ENCODE measurements at regions not wholly inside any gene's neighbourhood (a gene's known extent, or its start where the extent isn't known, plus 50 kb on each side); places are given as distances from the start of the nearest gene placed in this dataset.
"Not testable (repeated sequence)": the region's sequence is repeated elsewhere in the genome, so short reads cannot be mapped to it uniquely, and the experiment has no call there.

DNA sequence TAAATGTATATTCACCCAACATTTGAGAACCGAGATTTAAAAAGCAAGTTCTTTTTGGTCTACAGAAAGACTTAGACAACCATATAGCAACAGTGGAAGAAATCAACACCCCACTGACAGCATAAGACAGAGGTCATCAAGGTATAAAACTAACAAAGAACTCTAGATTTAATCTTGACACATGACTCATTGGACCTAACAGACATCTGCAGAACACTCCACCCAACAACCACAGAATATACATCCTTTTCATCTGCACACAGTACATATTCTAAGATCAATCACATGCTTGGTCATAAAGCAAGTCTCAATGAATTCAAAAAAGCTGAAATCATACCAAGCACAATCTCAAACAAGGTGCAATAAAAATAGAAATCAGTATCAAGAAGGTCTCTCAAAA is 65.8 kb downstream of the SPIN4 start:
- in situ Hi-C loops (cut with MboI; ENCODE audit: low pct_unique_long_range_greater_than_20kb, low sequenced_read_pairs) = no loop called here
- DNase-seq = no peak

DNA sequence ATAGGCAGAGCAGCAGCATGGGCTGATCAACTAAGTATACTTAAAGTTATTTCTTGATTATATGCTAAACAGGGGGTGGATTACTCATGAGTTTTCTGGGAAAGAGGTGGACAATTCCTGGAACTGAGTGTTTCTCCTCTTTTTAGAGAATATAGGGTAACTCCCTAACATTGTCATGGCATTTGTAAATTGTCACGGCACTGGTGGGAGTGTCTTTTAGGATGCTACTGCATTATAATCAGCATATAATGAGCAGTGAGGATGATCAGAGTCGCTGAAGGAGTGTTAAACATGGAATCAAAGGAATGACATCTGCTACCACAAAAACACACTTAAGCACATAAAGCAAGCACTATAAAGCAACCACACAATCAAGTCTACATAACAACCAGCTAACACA is 66.5 kb downstream of the SPIN4 start:
- no peak for DNase-seq
- in situ Hi-C loops (cut with MboI; ENCODE audit: low pct_unique_long_range_greater_than_20kb, low sequenced_read_pairs) = no loop called here

GRCh38 chrX:63283348-63283747 is 67.8 kb downstream of the SPIN4 start:
- in situ Hi-C loops (cut with MboI; ENCODE audit: low pct_unique_long_range_greater_than_20kb, low sequenced_read_pairs) = no loop called here
- peak; percentile 83 for DNase-seq

DNA sequence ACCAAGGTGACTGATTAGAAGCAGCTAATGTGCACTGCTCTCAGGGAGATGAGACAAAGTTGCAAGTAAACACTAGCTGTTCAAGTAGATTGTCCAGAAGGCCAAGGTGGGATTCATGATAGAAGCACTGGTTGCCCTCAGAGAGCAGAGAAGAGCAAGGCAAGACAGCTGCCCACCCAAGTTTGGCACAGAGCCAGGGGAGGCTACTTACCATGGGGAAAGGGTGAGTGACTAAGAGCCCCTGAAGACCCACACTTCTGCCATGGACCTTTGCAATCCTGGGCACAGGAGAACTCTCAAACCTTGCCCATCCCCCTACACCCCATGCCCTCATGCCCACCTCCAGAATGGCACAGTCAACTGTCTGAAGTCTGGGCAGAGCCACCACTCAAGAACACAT is 68.3 kb downstream of the SPIN4 start:
- in situ Hi-C loops (cut with MboI; ENCODE audit: low pct_unique_long_range_greater_than_20kb, low sequenced_read_pairs) = no loop called here
- peak; percentile 32 for DNase-seq

DNA sequence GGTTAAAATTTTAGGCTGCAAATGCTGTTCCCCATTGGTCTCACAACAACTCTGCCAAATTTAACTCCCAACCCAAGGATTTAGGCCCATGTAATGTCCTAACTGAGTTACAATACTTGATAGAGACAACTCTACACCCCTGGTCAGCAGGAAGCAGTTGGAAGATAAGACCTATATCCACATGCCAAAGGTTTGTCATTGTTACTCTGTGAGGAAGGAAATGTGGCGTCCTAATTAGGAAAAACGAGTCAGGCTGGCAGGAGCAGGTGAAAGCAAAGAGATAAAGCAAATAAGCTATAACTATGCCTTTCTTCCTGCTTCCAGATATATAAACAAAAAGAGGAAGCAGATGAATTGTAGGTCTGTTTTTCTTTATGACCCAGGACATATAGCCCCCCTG is 69.1 kb downstream of the SPIN4 start:
- DNase-seq = peak; percentile 74
- in situ Hi-C loops (cut with MboI; ENCODE audit: low pct_unique_long_range_greater_than_20kb, low sequenced_read_pairs) = no loop called here

DNA sequence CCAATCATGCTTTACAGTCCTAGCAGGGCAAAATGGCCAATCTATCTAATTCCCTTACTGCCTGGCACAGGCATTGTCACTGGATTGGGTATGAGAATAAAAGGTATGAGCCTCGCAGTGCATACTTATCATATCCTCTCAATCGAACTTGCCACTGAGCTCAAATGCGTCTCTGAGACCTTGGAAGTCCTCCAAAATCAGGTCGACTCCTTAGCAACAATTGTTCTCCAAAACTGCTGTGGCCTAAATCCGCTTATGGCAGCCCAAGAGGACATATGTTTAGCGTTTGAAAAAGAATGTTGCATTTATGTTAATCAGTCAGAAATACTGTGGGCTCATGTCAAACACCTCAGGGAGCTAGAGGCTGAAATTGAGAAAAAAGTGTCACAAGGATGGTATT is 69.7 kb downstream of the SPIN4 start:
- DNase-seq = no peak
- in situ Hi-C loops (cut with MboI; ENCODE audit: low pct_unique_long_range_greater_than_20kb, low sequenced_read_pairs) = no loop called here

DNA sequence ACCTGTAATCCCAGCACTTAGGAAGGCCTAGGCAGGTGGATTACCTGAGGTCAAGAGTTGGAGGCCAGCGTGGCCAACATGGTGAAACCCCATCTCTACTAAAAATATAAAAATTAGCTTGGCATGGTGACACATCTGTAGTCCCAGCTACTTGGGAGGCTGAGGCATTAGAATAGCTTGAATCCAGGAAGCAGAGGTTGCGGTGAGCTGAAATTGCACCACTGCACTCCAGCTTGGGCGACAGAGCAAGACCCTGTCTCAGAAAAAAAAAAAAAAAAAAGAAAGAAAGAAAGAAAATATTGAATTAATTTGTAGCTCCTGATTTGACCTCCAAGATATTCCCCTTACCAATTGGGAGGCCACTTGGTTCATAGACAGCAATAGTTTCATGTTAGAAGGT is 73.7 kb downstream of the SPIN4 start:
- DNase-seq; in situ Hi-C loops (cut with MboI; ENCODE audit: low pct_unique_long_range_greater_than_20kb, low sequenced_read_pairs): not testable (repeated sequence)

GRCh38 chrX:63275127-63275526 is 76.0 kb downstream of the SPIN4 start:
- in situ Hi-C loops (cut with MboI; ENCODE audit: low pct_unique_long_range_greater_than_20kb, low sequenced_read_pairs) = no loop called here
- peak; percentile 74 for DNase-seq

GRCh38 chrX:63270873-63271272 is 80.3 kb downstream of the SPIN4 start:
- no peak for DNase-seq
- in situ Hi-C loops (cut with MboI; ENCODE audit: low pct_unique_long_range_greater_than_20kb, low sequenced_read_pairs) = no loop called here

- no peak for DNase-seq
- in situ Hi-C loops (cut with MboI; ENCODE audit: low pct_unique_long_range_greater_than_20kb, low sequenced_read_pairs) = no loop called here
Measured at GRCh38 chrX:63258144-63258543, 93.0 kb downstream of the SPIN4 start.

GRCh38 chrX:63250253-63250868 is 100.8 kb downstream of the SPIN4 start:
- in situ Hi-C loops (cut with MboI; ENCODE audit: low pct_unique_long_range_greater_than_20kb, low sequenced_read_pairs) = no loop called here
- peak; percentile 85 for DNase-seq

DNA sequence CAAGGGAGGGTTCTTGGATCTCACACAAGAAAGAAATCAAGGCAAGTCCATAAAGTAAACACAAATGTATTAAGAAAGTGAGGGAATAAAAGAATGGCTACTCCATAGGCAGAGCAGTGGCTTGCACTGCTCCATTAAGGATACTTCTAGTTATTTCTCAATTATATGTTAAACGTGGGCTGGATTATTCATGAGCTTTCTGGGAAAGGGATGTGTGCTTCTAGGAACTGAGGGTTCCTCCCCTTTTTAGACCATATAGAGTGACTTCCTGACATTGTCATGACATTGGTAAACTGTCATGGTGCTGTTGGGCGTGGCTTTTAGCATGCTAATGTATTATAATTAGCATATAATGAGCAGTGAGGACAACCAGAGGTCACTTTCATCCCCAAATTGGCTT is 108.4 kb downstream of the SPIN4 start:
- in situ Hi-C loops (cut with MboI; ENCODE audit: low pct_unique_long_range_greater_than_20kb, low sequenced_read_pairs); DNase-seq: not testable (repeated sequence)

GRCh38 chrX:63235963-63236362 is 115.2 kb downstream of the SPIN4 start:
- in situ Hi-C loops (cut with MboI; ENCODE audit: low pct_unique_long_range_greater_than_20kb, low sequenced_read_pairs) = not testable (repeated sequence)

DNA sequence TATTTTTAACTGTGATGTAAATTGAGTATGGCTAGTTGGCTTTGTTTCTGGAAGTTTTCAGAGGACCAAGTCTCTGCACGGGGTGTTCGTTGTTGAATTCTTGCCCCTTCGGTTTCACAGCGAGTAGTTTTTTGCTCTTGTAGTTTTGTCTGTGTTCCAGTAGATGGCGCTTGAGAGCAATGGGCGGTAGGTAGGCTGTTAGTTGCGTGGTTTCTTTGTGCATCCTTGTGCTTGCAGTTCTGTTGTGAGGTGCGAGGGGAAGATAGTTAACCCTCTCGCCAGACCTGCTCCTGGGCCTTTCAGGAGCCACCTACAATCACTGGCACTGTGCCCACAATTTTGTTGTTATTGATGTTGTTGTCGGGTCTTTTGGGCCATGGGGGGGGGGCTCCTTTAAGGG is 118.1 kb downstream of the SPIN4 start:
- in situ Hi-C loops (cut with MboI; ENCODE audit: low pct_unique_long_range_greater_than_20kb, low sequenced_read_pairs) = not testable (repeated sequence)

More at GRCh38 chrX:63235963-63236362, 115.2 kb downstream of the SPIN4 start:
- DNase-seq = not testable (repeated sequence)

GRCh38 chrX:63218202-63218601 is 132.9 kb downstream of the SPIN4 start:
- DNase-seq; in situ Hi-C loops (cut with MboI; ENCODE audit: low pct_unique_long_range_greater_than_20kb, low sequenced_read_pairs): not testable (repeated sequence)

More for the DNA sequence above, 118.1 kb downstream of the SPIN4 start:
- DNase-seq = not testable (repeated sequence)

DNA sequence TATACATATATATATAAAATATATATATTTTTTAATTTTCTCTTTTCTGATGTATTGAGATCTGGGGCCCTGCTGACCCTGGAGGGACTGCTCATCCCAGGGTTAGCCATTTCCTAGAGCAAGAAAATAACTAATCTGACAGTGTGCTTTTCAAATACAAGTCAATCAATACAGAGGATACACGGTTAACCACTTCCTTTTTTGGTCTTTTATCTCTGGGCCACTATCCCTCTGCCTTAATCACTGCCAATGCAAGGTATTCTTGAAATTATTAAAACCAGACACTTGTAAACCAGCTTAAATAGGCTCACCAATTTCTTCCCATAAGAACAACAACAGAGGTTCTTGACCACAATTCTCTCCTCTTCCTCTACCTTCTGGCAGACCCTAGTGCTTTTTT is 133.6 kb downstream of the SPIN4 start:
- in situ Hi-C loops (cut with MboI; ENCODE audit: low pct_unique_long_range_greater_than_20kb, low sequenced_read_pairs); DNase-seq: not testable (repeated sequence)

DNA sequence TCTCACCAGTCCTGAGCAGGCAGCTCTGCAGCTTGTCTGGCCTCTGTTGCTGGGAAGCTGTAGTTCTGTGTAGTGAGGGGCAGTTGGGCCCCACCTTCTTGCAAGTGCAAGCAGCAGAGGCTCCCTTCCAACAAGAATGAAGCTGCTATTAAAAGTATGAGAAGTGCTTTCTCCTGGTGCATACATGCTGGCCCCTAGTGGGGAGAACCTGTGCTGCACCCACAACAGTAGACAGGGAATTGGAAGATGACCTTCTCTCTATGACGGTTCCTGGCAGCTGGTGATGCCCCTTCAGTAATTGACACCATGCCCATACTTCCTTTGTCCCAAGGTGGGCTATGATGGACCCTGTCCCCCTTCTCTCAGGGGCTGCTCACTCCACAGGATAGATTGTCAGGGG is 141.5 kb downstream of the SPIN4 start:
- DNase-seq; in situ Hi-C loops (cut with MboI; ENCODE audit: low pct_unique_long_range_greater_than_20kb, low sequenced_read_pairs): not testable (repeated sequence)

DNA sequence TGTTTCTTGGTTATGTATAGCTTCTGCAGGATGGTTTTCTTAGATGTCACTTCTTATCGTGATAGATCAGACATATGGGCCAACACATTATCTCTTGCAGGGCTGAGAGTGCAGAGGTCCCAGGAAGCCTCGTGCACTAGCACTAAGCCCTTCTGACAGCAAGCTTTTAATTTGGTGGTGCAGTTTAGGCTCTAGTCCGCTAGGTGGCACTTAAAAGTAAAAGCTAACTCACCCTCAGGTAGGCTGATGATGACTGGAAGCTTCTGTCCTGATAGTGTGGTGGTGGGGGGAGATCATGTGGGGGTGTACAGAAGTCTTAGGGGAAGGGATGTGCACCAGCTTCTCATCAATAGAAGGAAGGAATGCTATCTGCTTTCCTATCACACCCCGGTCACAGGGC is 142.0 kb downstream of the SPIN4 start:
- in situ Hi-C loops (cut with MboI; ENCODE audit: low pct_unique_long_range_greater_than_20kb, low sequenced_read_pairs); DNase-seq: not testable (repeated sequence)

GRCh38 chrX:63204266-63205074 is 146.7 kb downstream of the SPIN4 start:
- in situ Hi-C loops (cut with MboI; ENCODE audit: low pct_unique_long_range_greater_than_20kb, low sequenced_read_pairs) = not testable (repeated sequence)

GRCh38 chrX:63201987-63202386 is 149.1 kb downstream of the SPIN4 start:
- in situ Hi-C loops (cut with MboI; ENCODE audit: low pct_unique_long_range_greater_than_20kb, low sequenced_read_pairs); DNase-seq: not testable (repeated sequence)

More at GRCh38 chrX:63204266-63205074, 146.7 kb downstream of the SPIN4 start:
- not testable (repeated sequence) for DNase-seq
